ENCODE measurements at regions not wholly inside any gene's neighbourhood (a gene's known extent, or its start where the extent isn't known, plus 50 kb on each side); places are given as distances from the start of the nearest gene placed in this dataset.

- TF ChIP-seq CTCF (IDR thresholded peaks at IDR 0.05; ENCODE audit: low read length, missing control alignments): no peak
- DNase-seq (ENCODE audit: low read depth): peak; percentile 22
Measured at GRCh38 chr9:105046907-105047741, 119.2 kb upstream of the ABCA1 start.

GRCh38 chr9:105047742-105048041, 119.7 kb upstream of the ABCA1 start:
- no peak for DNase-seq (ENCODE audit: low read depth)
- no peak for TF ChIP-seq CTCF (IDR thresholded peaks at IDR 0.05; ENCODE audit: low read length, missing control alignments)

More at GRCh38 chr9:105046907-105047741, 119.2 kb upstream of the ABCA1 start:
- H3K4me3 ChIP-seq (replicated peaks; ENCODE audit: low read depth, low read length): no peak overlapping the region

GRCh38 chr9:105048331-105048730, 120.4 kb upstream of the ABCA1 start:
- H3K4me3 ChIP-seq (replicated peaks; ENCODE audit: low read depth, low read length): no peak overlapping the region
- DNase-seq (ENCODE audit: low read depth): no peak
- TF ChIP-seq CTCF (IDR thresholded peaks at IDR 0.05; ENCODE audit: low read length, missing control alignments): no peak

More at GRCh38 chr9:105047742-105048041, 119.7 kb upstream of the ABCA1 start:
- H3K4me3 ChIP-seq (replicated peaks; ENCODE audit: low read depth, low read length): no peak overlapping the region

- no peak for DNase-seq (ENCODE audit: low read depth)
- H3K4me3 ChIP-seq (replicated peaks; ENCODE audit: low read depth, low read length): no peak overlapping the region
- TF ChIP-seq CTCF (IDR thresholded peaks at IDR 0.05; ENCODE audit: low read length, missing control alignments): no peak
Measured at GRCh38 chr9:105050296-105050695, 122.3 kb upstream of the ABCA1 start.

- DNase-seq (ENCODE audit: low read depth): no peak
- no peak for TF ChIP-seq CTCF (IDR thresholded peaks at IDR 0.05; ENCODE audit: low read length, missing control alignments)
- no peak overlapping the region for H3K4me3 ChIP-seq (replicated peaks; ENCODE audit: low read depth, low read length)
Measured at GRCh38 chr9:105051897-105052296, 123.9 kb upstream of the ABCA1 start.

GRCh38 chr9:105052346-105052745, 124.4 kb upstream of the ABCA1 start:
- H3K4me3 ChIP-seq (replicated peaks; ENCODE audit: low read depth, low read length): no peak overlapping the region
- DNase-seq (ENCODE audit: low read depth): no peak
- no peak for TF ChIP-seq CTCF (IDR thresholded peaks at IDR 0.05; ENCODE audit: low read length, missing control alignments)

- no peak for TF ChIP-seq CTCF (IDR thresholded peaks at IDR 0.05; ENCODE audit: low read length, missing control alignments)
- peak; percentile 88 for DNase-seq (ENCODE audit: low read depth)
- H3K4me3 ChIP-seq (replicated peaks; ENCODE audit: low read depth, low read length): no peak overlapping the region
Measured at GRCh38 chr9:105053209-105053652, 125.3 kb upstream of the ABCA1 start.
